NCI-H128 (cell line): ENCODE measurements at regions not wholly inside any gene's neighbourhood (a gene's known extent, or its start where the extent isn't known, plus 50 kb on each side); places are given as distances from the start of the nearest gene placed in this dataset.
A peak's percentile ranks its signal among the peaks of the same experiment; 100 is the strongest.

Source experiments
- DNase-seq: peaks from one replicate; lab custom pipeline; 2025; ENCODE audit not compliant: unreplicated experiment; lab: John Stamatoyannopoulos, UW

GRCh38 chr5:93277051-93277450 is 304.0 kb downstream of the NR2F1-AS1 start:
- DNase-seq: no peak

GRCh38 chr5:93275376-93275775 is 305.6 kb downstream of the NR2F1-AS1 start:
- DNase-seq: no peak

- DNase-seq: no peak
Observed at GRCh38 chr5:93274291-93274690, 306.7 kb downstream of the NR2F1-AS1 start.

GRCh38 chr5:93273176-93273575 is 307.8 kb downstream of the NR2F1-AS1 start:
- DNase-seq: no peak

GRCh38 chr5:93272108-93272507 is 308.9 kb downstream of the NR2F1-AS1 start:
- DNase-seq: no peak

- no peak for DNase-seq
Observed at GRCh38 chr5:93267736-93268135, 313.3 kb downstream of the NR2F1-AS1 start.

GRCh38 chr5:93267276-93267675 is 313.7 kb downstream of the NR2F1-AS1 start:
- no peak for DNase-seq

GRCh38 chr5:93257616-93258015 is 323.4 kb downstream of the NR2F1-AS1 start:
- no peak for DNase-seq

GRCh38 chr5:93255796-93256195 is 325.2 kb downstream of the NR2F1-AS1 start:
- no peak for DNase-seq

GRCh38 chr5:93252165-93252564 is 328.9 kb downstream of the NR2F1-AS1 start:
- no peak for DNase-seq

- no peak for DNase-seq
Observed at GRCh38 chr5:93251347-93251746, 329.7 kb downstream of the NR2F1-AS1 start.

- DNase-seq: no peak
Observed at GRCh38 chr5:93250424-93250823, 330.6 kb downstream of the NR2F1-AS1 start.

- no peak for DNase-seq
Observed at GRCh38 chr5:93249651-93250289, 331.2 kb downstream of the NR2F1-AS1 start.

- no peak for DNase-seq
Observed at GRCh38 chr5:93247105-93247504, 333.9 kb downstream of the NR2F1-AS1 start.

GRCh38 chr5:93246090-93246855 is 334.7 kb downstream of the NR2F1-AS1 start:
- peak; percentile 8 for DNase-seq

- DNase-seq: no peak
Observed at GRCh38 chr5:93245226-93245625, 335.8 kb downstream of the NR2F1-AS1 start.

- DNase-seq: no peak
Observed at GRCh38 chr5:93243481-93243880, 337.5 kb downstream of the NR2F1-AS1 start.

GRCh38 chr5:93240228-93240834 is 340.7 kb downstream of the NR2F1-AS1 start:
- no peak for DNase-seq

GRCh38 chr5:93236807-93237421 is 344.1 kb downstream of the NR2F1-AS1 start:
- DNase-seq: no peak

GRCh38 chr5:93235761-93236160 is 345.3 kb downstream of the NR2F1-AS1 start:
- DNase-seq: no peak

GRCh38 chr5:93226202-93226735 is 354.8 kb downstream of the NR2F1-AS1 start:
- no peak for DNase-seq
